ENCODE measurements at regions not wholly inside any gene's neighbourhood (a gene's known extent, or its start where the extent isn't known, plus 50 kb on each side); places are given as distances from the start of the nearest gene placed in this dataset.

GRCh38 chr4:155106629-155107028 lies 101.8 kb upstream of the NPY2R start:
- Histone ChIP-seq H3K4me2 (ENCODE audit: control insufficient read depth, extremely low read depth, insufficient read depth, low read depth, low read length) (no peak overlapping the region), H2AFZ (ENCODE audit: control insufficient read depth, low read length) (no peak overlapping the region), H3K4me1 (ENCODE audit: control insufficient read depth, extremely low read depth, insufficient read depth, low read length) (no peaks in the 10 kb centered on the region), H3K9me3 (ENCODE audit: control insufficient read depth, low read depth, low read length) (no peaks in the 10 kb centered on the region), H4K20me1 (ENCODE audit: control insufficient read depth, extremely low read depth, insufficient read depth, low read length) (no peaks in the 10 kb centered on the region), H3K27me3 (ENCODE audit: control insufficient read depth, extremely low read depth, insufficient read depth, low read length) (no peaks in the 10 kb centered on the region), H3K27ac (ENCODE audit: control insufficient read depth, insufficient read depth, low read length) (no peak overlapping the region), H3K9ac (ENCODE audit: control insufficient read depth, extremely low read depth, insufficient read depth, low read length) (no peak overlapping the region), H3K9me1 (ENCODE audit: control insufficient read depth, extremely low read depth, insufficient read depth, low read length) (no peaks in the 10 kb centered on the region), H3K36me3 (ENCODE audit: control insufficient read depth in 2 of 2, extremely low read depth in 1 of 2, insufficient read depth in 2 of 2, low read length in 2 of 2) (no peaks in the 10 kb centered on the region), H3K79me2 (ENCODE audit: control insufficient read depth, insufficient read depth, low read length) (no peaks in the 10 kb centered on the region), H3K4me3 (ENCODE audit: control insufficient read depth in 2 of 3, extremely low read depth in 1 of 3, insufficient read depth in 2 of 3, low read depth in 1 of 3, low read length in 3 of 3) (no peak overlapping the region)
- no peak for TF ChIP-seq EZH2 (IDR thresholded peaks at IDR 0.05; ENCODE audit: low read length)
- no peak for TF ChIP-seq CTCF (optimal IDR thresholded peaks at IDR 0.05 in 1 of 3, IDR thresholded peaks at IDR 0.05 in 1 of 3, conservative IDR thresholded peaks at IDR 0.05 in 1 of 3; ENCODE audit: extremely low read depth in 1 of 3, insufficient read depth in 2 of 3, low read length in 3 of 3)
- dilution Hi-C loops (cut with MboI; ENCODE audit: extremely low pct_ligation_motif_present, low sequenced_read_pairs) = no loop called here
- DNase-seq (ENCODE audit: low read depth, low spot score) (no peak), FAIRE-seq (no peak)

GRCh38 chr4:155107059-155107458 lies 101.4 kb upstream of the NPY2R start:
- Histone ChIP-seq H3K9me1 (ENCODE audit: control insufficient read depth, extremely low read depth, insufficient read depth, low read length) (no peaks in the 10 kb centered on the region), H3K4me3 (ENCODE audit: control insufficient read depth in 2 of 3, extremely low read depth in 1 of 3, insufficient read depth in 2 of 3, low read depth in 1 of 3, low read length in 3 of 3) (no peak overlapping the region), H3K36me3 (ENCODE audit: control insufficient read depth in 2 of 2, extremely low read depth in 1 of 2, insufficient read depth in 2 of 2, low read length in 2 of 2) (no peaks in the 10 kb centered on the region), H4K20me1 (ENCODE audit: control insufficient read depth, extremely low read depth, insufficient read depth, low read length) (no peaks in the 10 kb centered on the region), H2AFZ (ENCODE audit: control insufficient read depth, low read length) (no peak overlapping the region), H3K4me2 (ENCODE audit: control insufficient read depth, extremely low read depth, insufficient read depth, low read depth, low read length) (no peak overlapping the region), H3K27me3 (ENCODE audit: control insufficient read depth, extremely low read depth, insufficient read depth, low read length) (no peaks in the 10 kb centered on the region), H3K4me1 (ENCODE audit: control insufficient read depth, extremely low read depth, insufficient read depth, low read length) (no peaks in the 10 kb centered on the region), H3K79me2 (ENCODE audit: control insufficient read depth, insufficient read depth, low read length) (no peaks in the 10 kb centered on the region), H3K9ac (ENCODE audit: control insufficient read depth, extremely low read depth, insufficient read depth, low read length) (no peak overlapping the region), H3K27ac (ENCODE audit: control insufficient read depth, insufficient read depth, low read length) (no peak overlapping the region), H3K9me3 (ENCODE audit: control insufficient read depth, low read depth, low read length) (no peaks in the 10 kb centered on the region)
- dilution Hi-C loops (cut with MboI; ENCODE audit: extremely low pct_ligation_motif_present, low sequenced_read_pairs) = no loop called here
- FAIRE-seq = no peak
- no peak for DNase-seq (ENCODE audit: low read depth, low spot score)
- no peak for TF ChIP-seq EZH2 (IDR thresholded peaks at IDR 0.05; ENCODE audit: low read length)
- no peak for TF ChIP-seq CTCF (optimal IDR thresholded peaks at IDR 0.05 in 1 of 3, IDR thresholded peaks at IDR 0.05 in 1 of 3, conservative IDR thresholded peaks at IDR 0.05 in 1 of 3; ENCODE audit: extremely low read depth in 1 of 3, insufficient read depth in 2 of 3, low read length in 3 of 3)
